Activated CD8-positive, alpha-beta T cell treated with anti-CD3 and anti-CD28 coated beads, Interleukin-2, amount 10 ng/mL, durations not matched to agents 7 days and 5 days (primary cell): ENCODE measurements at regions not wholly inside any gene's neighbourhood (a gene's known extent, or its start where the extent isn't known, plus 50 kb on each side); places are given as distances from the start of the nearest gene placed in this dataset.
"Not testable (repeated sequence)": the region's sequence is repeated elsewhere in the genome, so short reads cannot be mapped to it uniquely, and the experiment has no call there.

Experiments
- ATAC-seq: fragments of 150-1000 bp; cut with Tn5 transposase; one replicate; pipeline ENCODE4 v1.10.0; 2021; ENCODE audit warnings: moderate library complexity
- CTCF ChIA-PET: fragments of 350-600 bp; sonication (Branson Sonifier 250); formaldehyde crosslinking; loops from one replicate; lab custom pipeline; 2021; ENCODE audit warnings: antibody characterized with exemption; lab: Charles Lee
- POLR2A ChIA-PET: fragments of 350-600 bp; sonication (Branson Sonifier 250); formaldehyde crosslinking; loops from one replicate; lab custom pipeline; 2021; ENCODE audit warnings: antibody characterized with exemption; lab: Charles Lee
- DNase-seq: peaks from one replicate; pipeline ENCODE4 v3.0.0-alpha.2; 2020
- H3K27ac Mint-ChIP-seq: one replicate; pipeline ENCODE4 v1.8.0; 2021; ENCODE audit warnings: mild to moderate bottlenecking, mixed read lengths
- H3K27me3 Mint-ChIP-seq: one replicate; pipeline ENCODE4 v1.8.0; 2021; ENCODE audit warnings: low read depth, mixed read lengths
- H3K36me3 Mint-ChIP-seq: one replicate; pipeline ENCODE4 v1.8.0; 2021; ENCODE audit warnings: low read depth, mixed read lengths
- H3K4me1 Mint-ChIP-seq: one replicate; pipeline ENCODE4 v1.8.0; 2021; ENCODE audit warnings: low read depth, mixed read lengths
- H3K4me3 Mint-ChIP-seq: one replicate; pipeline ENCODE4 v1.8.0; 2021; ENCODE audit warnings: mild to moderate bottlenecking, mixed read lengths
- H3K9me3 Mint-ChIP-seq: one replicate; pipeline ENCODE4 v1.8.0; 2022; ENCODE audit warnings: mixed read lengths; ENCODE audit not compliant: insufficient read depth

- CTCF ChIA-PET: no interaction called here
- ATAC-seq: no peak
- H3K27me3 Mint-ChIP-seq: no peaks in the 10 kb centered on the region
Measured at GRCh38 chr17:55978578-55978977, 174.7 kb upstream of the ANKFN1 start.

GRCh38 chr17:55983096-55983495 lies 170.2 kb upstream of the ANKFN1 start:
- Mint-ChIP-seq H3K27ac (no peak overlapping the region), H3K4me1 (no peaks in the 10 kb centered on the region), H3K9me3 (no peaks in the 10 kb centered on the region), H3K27me3 (no peaks in the 10 kb centered on the region), H3K36me3 (no peaks in the 10 kb centered on the region), H3K4me3 (no peak overlapping the region)
- DNase-seq (no peak), ATAC-seq (no peak)
- POLR2A ChIA-PET: no interaction called here
- CTCF ChIA-PET: no interaction called here

More at GRCh38 chr17:55978578-55978977, 174.7 kb upstream of the ANKFN1 start:
- Mint-ChIP-seq H3K4me1 (no peaks in the 10 kb centered on the region), H3K27ac (no peak overlapping the region), H3K36me3 (no peaks in the 10 kb centered on the region), H3K9me3 (no peaks in the 10 kb centered on the region), H3K4me3 (no peak overlapping the region)
- POLR2A ChIA-PET: no interaction called here
- DNase-seq: no peak

- no peak for ATAC-seq
- peaks cover 8% of the 10 kb centered on the region for H3K27me3 Mint-ChIP-seq
- ChIA-PET CTCF (no interaction called here), POLR2A (no interaction called here)
- H3K36me3 Mint-ChIP-seq: no peaks in the 10 kb centered on the region
- no peak overlapping the region for H3K27ac Mint-ChIP-seq
- H3K9me3 Mint-ChIP-seq: no peaks in the 10 kb centered on the region
- DNase-seq: no peak
- H3K4me3 Mint-ChIP-seq: no peak overlapping the region
- H3K4me1 Mint-ChIP-seq: no peaks in the 10 kb centered on the region
Measured at GRCh38 chr17:55986817-55987216, 166.5 kb upstream of the ANKFN1 start.

- POLR2A ChIA-PET: no interaction called here
- H3K27me3 Mint-ChIP-seq: peaks cover 8% of the 10 kb centered on the region
- no peaks in the 10 kb centered on the region for H3K9me3 Mint-ChIP-seq
- no peak overlapping the region for H3K27ac Mint-ChIP-seq
- CTCF ChIA-PET: interaction anchor here (1.2 kb wide), 1 partner anchor 8 kb away, joined by 4 read pairs; no protein-coding TSS in a partner anchor
- no peak overlapping the region for H3K4me3 Mint-ChIP-seq
- H3K36me3 Mint-ChIP-seq: no peaks in the 10 kb centered on the region
- DNase-seq (no peak), ATAC-seq (no peak)
- H3K4me1 Mint-ChIP-seq: no peaks in the 10 kb centered on the region
Measured at GRCh38 chr17:55988861-55989260, 164.4 kb upstream of the ANKFN1 start.

- Mint-ChIP-seq H3K4me3 (no peak overlapping the region), H3K9me3 (no peaks in the 10 kb centered on the region), H3K4me1 (no peaks in the 10 kb centered on the region), H3K27ac (no peak overlapping the region), H3K27me3 (peaks cover 8% of the 10 kb centered on the region), H3K36me3 (no peaks in the 10 kb centered on the region)
- ATAC-seq (no peak), DNase-seq (no peak)
- ChIA-PET CTCF (interaction anchor here (1.2 kb wide), 1 partner anchor 9 kb away, joined by 4 read pairs; no protein-coding TSS in a partner anchor), POLR2A (no interaction called here)
Measured at GRCh38 chr17:55990332-55991006, 162.8 kb upstream of the ANKFN1 start.

GRCh38 chr17:55996826-55997225 lies 156.4 kb upstream of the ANKFN1 start:
- no peak for DNase-seq
- Mint-ChIP-seq H3K27ac (no peak overlapping the region), H3K36me3 (no peaks in the 10 kb centered on the region), H3K4me1 (no peaks in the 10 kb centered on the region), H3K9me3 (peaks cover 5% of the 10 kb centered on the region), H3K27me3 (no peaks in the 10 kb centered on the region), H3K4me3 (no peak overlapping the region)
- POLR2A ChIA-PET: no interaction called here
- CTCF ChIA-PET: no interaction called here
- no peak for ATAC-seq

GRCh38 chr17:56000411-56000810 lies 152.9 kb upstream of the ANKFN1 start:
- Mint-ChIP-seq H3K36me3 (no peaks in the 10 kb centered on the region), H3K4me1 (no peaks in the 10 kb centered on the region), H3K9me3 (peaks cover 5% of the 10 kb centered on the region), H3K27ac (no peak overlapping the region), H3K4me3 (no peak overlapping the region), H3K27me3 (no peaks in the 10 kb centered on the region)
- POLR2A ChIA-PET: no interaction called here
- ATAC-seq (no peak), DNase-seq (no peak)
- CTCF ChIA-PET: no interaction called here

GRCh38 chr17:56002656-56003055 lies 150.6 kb upstream of the ANKFN1 start:
- H3K4me1 Mint-ChIP-seq, H3K27me3 Mint-ChIP-seq, ATAC-seq, H3K9me3 Mint-ChIP-seq, H3K36me3 Mint-ChIP-seq, H3K4me3 Mint-ChIP-seq, POLR2A ChIA-PET, H3K27ac Mint-ChIP-seq, CTCF ChIA-PET, DNase-seq: not testable (repeated sequence)

GRCh38 chr17:56009795-56010651 lies 143.3 kb upstream of the ANKFN1 start:
- H3K36me3 Mint-ChIP-seq: no peaks in the 10 kb centered on the region
- H3K27ac Mint-ChIP-seq: no peak overlapping the region
- ATAC-seq: no peak
- H3K4me1 Mint-ChIP-seq: peaks cover 8% of the 10 kb centered on the region
- peaks cover 4% of the 10 kb centered on the region for H3K9me3 Mint-ChIP-seq
- no peak for DNase-seq
- CTCF ChIA-PET: interaction anchor here (1.1 kb wide), 1 partner anchor 309 kb away, joined by 3 read pairs; no protein-coding TSS in a partner anchor
- no peak overlapping the region for H3K4me3 Mint-ChIP-seq
- peaks cover 2% of the 10 kb centered on the region for H3K27me3 Mint-ChIP-seq
- POLR2A ChIA-PET: no interaction called here

GRCh38 chr17:56011406-56012131 lies 141.7 kb upstream of the ANKFN1 start:
- no peak overlapping the region for H3K4me3 Mint-ChIP-seq
- DNase-seq (no peak), ATAC-seq (no peak)
- no peaks in the 10 kb centered on the region for H3K36me3 Mint-ChIP-seq
- H3K27me3 Mint-ChIP-seq: peaks cover 2% of the 10 kb centered on the region
- H3K9me3 Mint-ChIP-seq: peaks cover 4% of the 10 kb centered on the region
- peaks cover 8% of the 10 kb centered on the region for H3K4me1 Mint-ChIP-seq
- CTCF ChIA-PET: no interaction called here
- no peak overlapping the region for H3K27ac Mint-ChIP-seq
- POLR2A ChIA-PET: no interaction called here

GRCh38 chr17:56018211-56018610 lies 135.1 kb upstream of the ANKFN1 start:
- no peak for ATAC-seq
- no peak for DNase-seq
- CTCF ChIA-PET: no interaction called here
- peaks cover 5% of the 10 kb centered on the region for H3K27me3 Mint-ChIP-seq
- no peak overlapping the region for H3K4me3 Mint-ChIP-seq
- H3K4me1 Mint-ChIP-seq: peaks cover 1% of the 10 kb centered on the region
- POLR2A ChIA-PET: no interaction called here
- H3K36me3 Mint-ChIP-seq: no peaks in the 10 kb centered on the region
- no peaks in the 10 kb centered on the region for H3K9me3 Mint-ChIP-seq
- H3K27ac Mint-ChIP-seq: no peak overlapping the region

- H3K27me3 Mint-ChIP-seq: peaks cover 5% of the 10 kb centered on the region
- ChIA-PET POLR2A (no interaction called here), CTCF (no interaction called here)
- ATAC-seq (no peak), DNase-seq (no peak)
- H3K36me3 Mint-ChIP-seq: no peaks in the 10 kb centered on the region
- peaks cover 9% of the 10 kb centered on the region for H3K4me1 Mint-ChIP-seq
- no peak overlapping the region for H3K4me3 Mint-ChIP-seq
- H3K9me3 Mint-ChIP-seq: no peaks in the 10 kb centered on the region
- H3K27ac Mint-ChIP-seq: no peak overlapping the region
Measured at GRCh38 chr17:56020369-56020768, 132.9 kb upstream of the ANKFN1 start.
